H1 (cell line): ENCODE measurements at regions not wholly inside any gene's neighbourhood (a gene's known extent, or its start where the extent isn't known, plus 50 kb on each side); places are given as distances from the start of the nearest gene placed in this dataset.

ENCODE experiments used
- CHD2 ChIP-seq: IDR thresholded peaks from 2 replicates; pipeline ENCODE4 v1.6.1; 2012; ENCODE audit warnings: low read length, improper control_type of control experiment
- CREB1 ChIP-seq: IDR thresholded peaks from 2 replicates; pipeline ENCODE4 v1.6.1; 2012; ENCODE audit warnings: inconsistent platforms
- CTCF ChIP-seq, 3 experiments: IDR thresholded peaks; 1 replicate in 2 of 3; 2 replicates in 1 of 3; pipeline versions ENCODE4 v1.5.1 to v1.6.1; 2011; ENCODE audit warnings: low read length in 3 of 3, mild to moderate bottlenecking in 3 of 3, inconsistent platforms in 2 of 3, low read depth in 1 of 3, moderate library complexity in 1 of 3; ENCODE audit not compliant: insufficient read depth in 1 of 3; ENCODE audit errors: control extremely low read depth in 1 of 3
- HDAC2 ChIP-seq, 2 experiments: fragments of 300-600 bp in 1 of 2; sonication (generic) in 1 of 2; IDR thresholded peaks; 2 replicates each; pipeline ENCODE4 v1.6.1; 2011 to 2012; ENCODE audit warnings: low read depth in 2 of 2, low read length in 2 of 2, mild to moderate bottlenecking in 2 of 2, moderate library complexity in 2 of 2, borderline replicate concordance in 1 of 2, inconsistent platforms in 1 of 2
- MAX ChIP-seq: IDR thresholded peaks from 2 replicates; pipeline ENCODE4 v1.6.1; 2012; ENCODE audit warnings: inconsistent platforms
- POLR2A ChIP-seq, 2 experiments: IDR thresholded peaks; 1 replicate in 1 of 2; 2 replicates in 1 of 2; pipeline ENCODE4 v1.6.1; 2011; ENCODE audit warnings: low read depth in 2 of 2, low read length in 2 of 2, mild to moderate bottlenecking in 2 of 2; ENCODE audit errors: control extremely low read depth in 1 of 2
- SIX5 ChIP-seq: IDR thresholded peaks from 2 replicates; pipeline ENCODE4 v1.6.1; 2011; ENCODE audit warnings: mild to moderate bottlenecking, low read depth, low read length
- SP1 ChIP-seq: IDR thresholded peaks from 2 replicates; pipeline ENCODE4 v1.6.1; 2011; ENCODE audit warnings: low read depth, low read length
- TAF1 ChIP-seq: IDR thresholded peaks from 2 replicates; pipeline ENCODE4 v1.6.1; 2011; ENCODE audit warnings: mild to moderate bottlenecking, low read depth, low read length

DNA sequence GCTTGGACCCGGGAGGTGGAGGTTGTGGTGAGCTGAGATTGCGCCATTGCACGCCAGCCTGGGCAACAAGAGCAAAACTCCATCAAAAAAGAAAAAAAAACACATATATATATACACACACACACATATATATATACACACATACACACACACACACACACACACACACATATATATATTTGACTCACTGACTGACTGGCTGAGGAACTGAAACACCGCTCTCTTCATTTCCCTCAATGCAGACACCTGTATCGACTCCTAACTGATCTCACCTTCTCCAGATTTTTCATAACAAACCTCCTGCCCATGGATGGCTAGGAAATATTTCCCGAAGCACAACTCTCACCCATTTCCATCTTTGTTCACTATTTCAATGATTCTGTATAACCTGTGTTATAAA lies 140.7 kb upstream of the ANO3 start:
- no peak for TF ChIP-seq SIX5
- no peak for TF ChIP-seq SP1
- TF ChIP-seq CREB1: no peak
- TF ChIP-seq CTCF (IDR thresholded peaks at IDR 0.05; ENCODE audit: control extremely low read depth in 1 of 3, insufficient read depth in 1 of 3, low read depth in 1 of 3, low read length in 3 of 3): no peak
- TF ChIP-seq CHD2: no peak
- no peak for TF ChIP-seq POLR2A (IDR thresholded peaks at IDR 0.05; ENCODE audit: control extremely low read depth in 1 of 2, low read depth in 2 of 2, low read length in 2 of 2)
- TF ChIP-seq TAF1: no peak
- TF ChIP-seq MAX: no peak
- TF ChIP-seq HDAC2 (IDR thresholded peaks at IDR 0.05; ENCODE audit: borderline replicate concordance in 1 of 2, low read depth in 2 of 2, low read length in 2 of 2): no peak
